GM18519 (cell line): ENCODE measurements at regions not wholly inside any gene's neighbourhood (a gene's known extent, or its start where the extent isn't known, plus 50 kb on each side); places are given as distances from the start of the nearest gene placed in this dataset.

ENCODE experiments used
- ATAC-seq: cut with Tn5 transposase; IDR thresholded peaks from one replicate; pipeline ENCODE4 v1.9.1; 2021; ENCODE audit warnings: mild to moderate bottlenecking, moderate library complexity; ENCODE audit not compliant: unreplicated experiment, low FRiP score

DNA sequence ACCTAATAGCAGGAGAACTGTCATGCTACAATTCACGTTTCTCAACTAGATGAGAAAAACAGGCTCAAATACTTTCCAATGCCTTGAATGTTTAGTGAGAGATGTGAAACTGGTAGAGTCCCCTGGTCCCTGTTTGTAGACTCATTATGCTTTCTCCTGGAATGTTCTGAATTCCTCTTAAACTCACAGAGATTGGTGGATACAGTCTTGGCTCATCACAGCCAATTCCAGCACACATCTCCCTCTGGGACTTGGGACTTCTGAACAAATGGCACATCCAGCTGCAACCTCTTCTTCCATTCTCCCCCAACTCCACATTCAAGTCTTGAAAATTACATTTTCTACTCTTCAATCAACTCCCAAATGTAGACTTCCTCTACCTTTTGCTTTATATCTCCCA, 58.4 kb upstream of the NT5C1B start:
- no peak for ATAC-seq

GRCh38 chr2:18645315-18645714, 55.9 kb upstream of the NT5C1B start:
- no peak for ATAC-seq

GRCh38 chr2:18644115-18644462, 54.7 kb upstream of the NT5C1B start:
- no peak for ATAC-seq

GRCh38 chr2:18643326-18644114, 54.2 kb upstream of the NT5C1B start:
- ATAC-seq, result no peak

GRCh38 chr2:18641823-18642222, 52.5 kb upstream of the NT5C1B start:
- no peak for ATAC-seq

DNA sequence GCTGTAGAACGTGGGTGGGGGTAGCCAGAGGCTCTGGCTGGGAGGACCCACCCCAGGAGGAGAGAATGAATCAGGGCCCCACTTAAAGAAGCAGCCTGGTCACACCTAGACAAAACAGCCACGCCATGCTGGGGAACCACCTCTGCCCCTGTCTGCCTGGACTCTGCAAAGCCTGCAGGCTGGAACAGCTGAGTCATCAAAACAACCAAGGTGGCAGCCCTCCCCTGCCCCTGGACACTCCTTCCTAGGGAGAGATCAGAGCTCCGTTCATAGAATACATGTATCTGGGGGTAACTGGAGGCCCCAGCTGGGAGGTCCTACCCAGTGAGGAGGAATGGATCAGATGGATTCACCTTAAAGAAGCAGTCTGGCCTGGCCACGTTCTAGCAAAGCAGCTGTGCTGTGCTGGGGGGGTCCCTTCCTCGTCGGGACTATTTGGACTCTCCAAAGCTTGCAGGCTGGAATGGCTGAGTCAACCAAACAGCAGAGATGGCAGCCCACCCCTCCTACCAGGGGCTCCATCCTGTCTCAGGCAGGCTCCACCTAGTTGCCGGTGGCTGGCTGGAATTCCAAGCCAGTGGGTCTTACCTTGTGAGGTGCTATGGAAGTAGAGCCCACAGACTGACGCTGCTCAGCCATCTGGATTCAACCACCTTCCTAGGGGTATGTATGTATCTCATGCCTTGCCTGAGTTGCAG, 50.5 kb upstream of the NT5C1B start:
- ATAC-seq, result no peak
